ENCODE measurements at regions not wholly inside any gene's neighbourhood (a gene's known extent, or its start where the extent isn't known, plus 50 kb on each side); places are given as distances from the start of the nearest gene placed in this dataset.

- TF ChIP-seq YY1 (IDR thresholded peaks at IDR 0.05; ENCODE audit: low read depth) (no peak), TEAD4 (IDR thresholded peaks at IDR 0.05) (no peak), NFIC (IDR thresholded peaks at IDR 0.05) (no peak), CEBPB (IDR thresholded peaks at IDR 0.05) (no peak), FOXM1 (IDR thresholded peaks at IDR 0.05; ENCODE audit: borderline replicate concordance, low read depth) (no peak), ZBTB7A (IDR thresholded peaks at IDR 0.05; ENCODE audit: low read depth) (no peak), USF1 (IDR thresholded peaks at IDR 0.05) (no peak), RAD21 (IDR thresholded peaks at IDR 0.05; ENCODE audit: low read depth) (no peak), TCF12 (IDR thresholded peaks at IDR 0.05; ENCODE audit: low read depth) (no peak), EGR1 (IDR thresholded peaks at IDR 0.05) (no peak), TAF1 (IDR thresholded peaks at IDR 0.05; ENCODE audit: low read depth) (no peak), REST (IDR thresholded peaks at IDR 0.05; ENCODE audit: low read depth) (no peak), EP300 (IDR thresholded peaks at IDR 0.05; ENCODE audit: borderline replicate concordance) (no peak), MAX (IDR thresholded peaks at IDR 0.05) (no peak), CREB1 (IDR thresholded peaks at IDR 0.05; ENCODE audit: low read depth) (no peak)
These were observed 618.7 kb upstream of the CADM1 start for GRCh38 chr11:116122697-116123472.

GRCh38 chr11:116119158-116119557, 614.9 kb upstream of the CADM1 start:
- TF ChIP-seq TCF12 (IDR thresholded peaks at IDR 0.05; ENCODE audit: low read depth) (no peak), MAX (IDR thresholded peaks at IDR 0.05) (no peak), CREB1 (IDR thresholded peaks at IDR 0.05; ENCODE audit: low read depth) (no peak), REST (IDR thresholded peaks at IDR 0.05; ENCODE audit: low read depth) (no peak), RAD21 (IDR thresholded peaks at IDR 0.05; ENCODE audit: low read depth) (no peak), NFIC (IDR thresholded peaks at IDR 0.05) (no peak), TAF1 (IDR thresholded peaks at IDR 0.05; ENCODE audit: low read depth) (no peak), EGR1 (IDR thresholded peaks at IDR 0.05) (no peak), YY1 (IDR thresholded peaks at IDR 0.05; ENCODE audit: low read depth) (no peak), ZBTB7A (IDR thresholded peaks at IDR 0.05; ENCODE audit: low read depth) (no peak), CEBPB (IDR thresholded peaks at IDR 0.05) (no peak), EP300 (IDR thresholded peaks at IDR 0.05; ENCODE audit: borderline replicate concordance) (no peak), TEAD4 (IDR thresholded peaks at IDR 0.05) (no peak), FOXM1 (IDR thresholded peaks at IDR 0.05; ENCODE audit: borderline replicate concordance, low read depth) (no peak), USF1 (IDR thresholded peaks at IDR 0.05) (no peak)

- no peak for TF ChIP-seq REST (IDR thresholded peaks at IDR 0.05; ENCODE audit: low read depth)
- TF ChIP-seq YY1 (IDR thresholded peaks at IDR 0.05; ENCODE audit: low read depth): no peak
- TF ChIP-seq USF1 (IDR thresholded peaks at IDR 0.05): no peak
- no peak for TF ChIP-seq TAF1 (IDR thresholded peaks at IDR 0.05; ENCODE audit: low read depth)
- TF ChIP-seq TEAD4 (IDR thresholded peaks at IDR 0.05): no peak
- TF ChIP-seq ZBTB7A (IDR thresholded peaks at IDR 0.05; ENCODE audit: low read depth): no peak
- TF ChIP-seq MAX (IDR thresholded peaks at IDR 0.05): no peak
- no peak for TF ChIP-seq NFIC (IDR thresholded peaks at IDR 0.05)
- TF ChIP-seq EP300 (IDR thresholded peaks at IDR 0.05; ENCODE audit: borderline replicate concordance): no peak
- TF ChIP-seq TCF12 (IDR thresholded peaks at IDR 0.05; ENCODE audit: low read depth): no peak
- no peak for TF ChIP-seq CREB1 (IDR thresholded peaks at IDR 0.05; ENCODE audit: low read depth)
- TF ChIP-seq FOXM1 (IDR thresholded peaks at IDR 0.05; ENCODE audit: borderline replicate concordance, low read depth): no peak
- no peak for TF ChIP-seq EGR1 (IDR thresholded peaks at IDR 0.05)
- no peak for TF ChIP-seq RAD21 (IDR thresholded peaks at IDR 0.05; ENCODE audit: low read depth)
- no peak for TF ChIP-seq CEBPB (IDR thresholded peaks at IDR 0.05)
These were observed 613.9 kb upstream of the CADM1 start for GRCh38 chr11:116118138-116118470.

Measured in Ishikawa (cell line).